Smooth muscle cell (in vitro differentiated cells): ENCODE measurements at regions not wholly inside any gene's neighbourhood (a gene's known extent, or its start where the extent isn't known, plus 50 kb on each side); places are given as distances from the start of the nearest gene placed in this dataset.

Source experiments
- DNase-seq: peaks from one replicate; lab custom pipeline; 2025; ENCODE audit not compliant: unreplicated experiment; lab: John Stamatoyannopoulos, UW
- H2AFZ ChIP-seq: fragments of 200-600 bp; sonication (generic); 2 replicates; pipeline ENCODE4 v1.6.0; 2016; ENCODE audit warnings: antibody characterized with exemption, low read depth, mild to moderate bottlenecking
- H3F3A ChIP-seq: fragments of 200-600 bp; sonication (generic); 2 replicates; pipeline ENCODE4 v1.6.0; 2017; ENCODE audit warnings: antibody characterized with exemption, low read depth
- H3K27ac ChIP-seq: fragments of 200-600 bp; sonication (generic); 2 replicates; pipeline ENCODE4 v1.5.1; 2016; ENCODE audit warnings: low read depth, mild to moderate bottlenecking
- H3K27me3 ChIP-seq: fragments of 200-600 bp; sonication (generic); 2 replicates; pipeline ENCODE4 v1.6.1; 2016; ENCODE audit warnings: low read depth, mild to moderate bottlenecking
- H3K36me3 ChIP-seq: fragments of 200-600 bp; sonication (generic); 2 replicates; pipeline ENCODE4 v1.5.1; 2016; ENCODE audit warnings: low read depth
- H3K4me1 ChIP-seq: fragments of 200-600 bp; sonication (generic); 2 replicates; pipeline ENCODE4 v1.5.1; 2016; ENCODE audit warnings: low read depth
- H3K4me2 ChIP-seq: fragments of 200-600 bp; sonication (generic); 2 replicates; pipeline ENCODE4 v1.6.0; 2016; ENCODE audit warnings: mild to moderate bottlenecking
- H3K4me3 ChIP-seq: fragments of 200-600 bp; sonication (generic); 2 replicates; pipeline ENCODE4 v1.5.1; 2016; ENCODE audit warnings: mild to moderate bottlenecking
- H3K79me2 ChIP-seq: fragments of 200-600 bp; sonication (generic); 2 replicates; pipeline ENCODE4 v1.6.0; 2016; ENCODE audit warnings: low read depth, mild to moderate bottlenecking
- H3K9ac ChIP-seq: fragments of 200-600 bp; sonication (generic); 2 replicates; pipeline ENCODE4 v1.6.0; 2016; ENCODE audit warnings: low read depth
- H3K9me3 ChIP-seq: fragments of 200-600 bp; sonication (generic); replicated peaks from 2 replicates; pipeline ENCODE4 v1.5.1; 2016; ENCODE audit warnings: low read depth
- H4K20me1 ChIP-seq: fragments of 200-600 bp; sonication (generic); 2 replicates; pipeline ENCODE4 v1.6.0; 2016; ENCODE audit warnings: low read depth
- WGBS: methylation state at CpG from one replicate; pipeline ENCODE4 v1.1.7; 2016; ENCODE audit warnings: low lambda C conversion rate; 5-methylcytosine and 5-hydroxymethylcytosine counted together
- TF ChIP-seq, protein P1 (sequence below): fragments of 200-600 bp; sonication (generic); IDR thresholded peaks from 2 replicates; pipeline ENCODE4 v1.5.1; 2017; ENCODE audit warnings: borderline replicate concordance, mild to moderate bottlenecking, antibody characterized with exemption; ENCODE audit not compliant: insufficient read depth, poor library complexity, severe bottlenecking

- Histone ChIP-seq H3K27ac (no peak overlapping the region), H4K20me1 (no peaks in the 10 kb centered on the region), H3F3A (no peaks in the 10 kb centered on the region), H3K4me3 (no peak overlapping the region), H3K27me3 (no peaks in the 10 kb centered on the region), H3K9me3 (no peaks in the 10 kb centered on the region), H3K4me2 (no peak overlapping the region), H3K9ac (no peak overlapping the region), H2AFZ (no peak overlapping the region), H3K79me2 (no peaks in the 10 kb centered on the region), H3K4me1 (no peaks in the 10 kb centered on the region), H3K36me3 (no peaks in the 10 kb centered on the region)
- TF ChIP-seq, protein P1, sequence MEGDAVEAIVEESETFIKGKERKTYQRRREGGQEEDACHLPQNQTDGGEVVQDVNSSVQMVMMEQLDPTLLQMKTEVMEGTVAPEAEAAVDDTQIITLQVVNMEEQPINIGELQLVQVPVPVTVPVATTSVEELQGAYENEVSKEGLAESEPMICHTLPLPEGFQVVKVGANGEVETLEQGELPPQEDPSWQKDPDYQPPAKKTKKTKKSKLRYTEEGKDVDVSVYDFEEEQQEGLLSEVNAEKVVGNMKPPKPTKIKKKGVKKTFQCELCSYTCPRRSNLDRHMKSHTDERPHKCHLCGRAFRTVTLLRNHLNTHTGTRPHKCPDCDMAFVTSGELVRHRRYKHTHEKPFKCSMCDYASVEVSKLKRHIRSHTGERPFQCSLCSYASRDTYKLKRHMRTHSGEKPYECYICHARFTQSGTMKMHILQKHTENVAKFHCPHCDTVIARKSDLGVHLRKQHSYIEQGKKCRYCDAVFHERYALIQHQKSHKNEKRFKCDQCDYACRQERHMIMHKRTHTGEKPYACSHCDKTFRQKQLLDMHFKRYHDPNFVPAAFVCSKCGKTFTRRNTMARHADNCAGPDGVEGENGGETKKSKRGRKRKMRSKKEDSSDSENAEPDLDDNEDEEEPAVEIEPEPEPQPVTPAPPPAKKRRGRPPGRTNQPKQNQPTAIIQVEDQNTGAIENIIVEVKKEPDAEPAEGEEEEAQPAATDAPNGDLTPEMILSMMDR = no peak
- 83% methylated on average over 2 of the region's 2 CpGs for WGBS
- DNase-seq = no peak
These were observed 1023.6 kb downstream of the VRK1 start for GRCh38 chr14:97820781-97821180.

GRCh38 chr14:97824218-97824617 lies 1027.0 kb downstream of the VRK1 start:
- H3K27me3 ChIP-seq = no peaks in the 10 kb centered on the region
- no peaks in the 10 kb centered on the region for H3K36me3 ChIP-seq
- H3K4me3 ChIP-seq = no peak overlapping the region
- H4K20me1 ChIP-seq = no peaks in the 10 kb centered on the region
- no peak for DNase-seq
- H3F3A ChIP-seq = no peaks in the 10 kb centered on the region
- H2AFZ ChIP-seq = no peak overlapping the region
- WGBS = 0% methylated on average over 1 of the region's 1 CpG
- no peak overlapping the region for H3K9ac ChIP-seq
- no peaks in the 10 kb centered on the region for H3K79me2 ChIP-seq
- H3K4me1 ChIP-seq = no peaks in the 10 kb centered on the region
- TF ChIP-seq, protein P1 = no peak
- no peak overlapping the region for H3K27ac ChIP-seq
- no peaks in the 10 kb centered on the region for H3K9me3 ChIP-seq
- no peak overlapping the region for H3K4me2 ChIP-seq

DNA sequence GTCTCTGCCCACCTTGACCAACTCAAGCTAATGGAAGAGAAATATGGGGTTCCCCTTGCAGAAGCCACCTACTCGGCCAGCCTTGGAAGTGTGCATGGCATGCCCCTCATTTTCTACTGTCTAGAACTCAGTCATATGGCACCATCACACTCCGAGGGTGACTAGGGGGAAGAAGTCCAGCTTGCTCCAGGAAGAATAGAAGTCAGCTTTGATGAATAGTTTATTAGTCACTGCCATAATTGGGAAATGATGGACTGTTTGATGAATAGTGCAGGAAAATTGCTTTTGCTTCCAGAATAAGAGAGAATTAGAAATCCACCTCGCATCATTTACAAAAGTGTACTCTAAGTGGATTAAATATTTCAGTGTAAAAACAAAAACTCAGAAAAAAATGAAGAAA lies 1030.6 kb downstream of the VRK1 start:
- H3K27me3 ChIP-seq = no peaks in the 10 kb centered on the region
- H2AFZ ChIP-seq = no peak overlapping the region
- H3K79me2 ChIP-seq = no peaks in the 10 kb centered on the region
- DNase-seq = no peak
- no peaks in the 10 kb centered on the region for H3F3A ChIP-seq
- no peaks in the 10 kb centered on the region for H3K9me3 ChIP-seq
- H3K36me3 ChIP-seq = no peaks in the 10 kb centered on the region
- no peak overlapping the region for H3K4me3 ChIP-seq
- H3K9ac ChIP-seq = no peak overlapping the region
- WGBS = 82% methylated on average over 3 of the region's 3 CpGs
- no peaks in the 10 kb centered on the region for H3K4me1 ChIP-seq
- H4K20me1 ChIP-seq = no peaks in the 10 kb centered on the region
- no peak overlapping the region for H3K4me2 ChIP-seq
- TF ChIP-seq, protein P1 = no peak
- H3K27ac ChIP-seq = no peak overlapping the region

DNA sequence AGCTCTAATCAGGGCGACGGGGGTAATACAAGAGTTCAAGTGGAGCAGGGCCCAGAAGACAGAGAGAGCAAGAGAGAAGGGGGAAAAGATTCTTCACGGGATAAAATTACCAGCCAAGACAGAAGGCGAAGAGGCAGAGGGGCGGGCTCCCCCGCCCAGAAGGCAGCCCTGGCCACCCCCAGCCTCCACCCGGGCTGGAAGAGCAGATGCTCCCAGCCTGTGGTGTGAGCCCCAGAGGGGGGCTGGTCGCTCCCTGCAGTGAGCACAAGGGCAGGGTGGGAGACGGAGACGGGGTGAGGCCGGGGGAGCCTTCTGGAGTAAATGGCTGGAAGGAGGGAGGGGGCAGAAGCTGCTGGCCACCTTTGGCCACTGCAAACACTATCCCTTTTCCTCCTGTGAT lies 1035.6 kb downstream of the VRK1 start:
- no peaks in the 10 kb centered on the region for H3K9me3 ChIP-seq
- no peaks in the 10 kb centered on the region for H3F3A ChIP-seq
- H3K27me3 ChIP-seq = no peaks in the 10 kb centered on the region
- no peaks in the 10 kb centered on the region for H3K79me2 ChIP-seq
- no peaks in the 10 kb centered on the region for H4K20me1 ChIP-seq
- H3K9ac ChIP-seq = no peak overlapping the region
- no peak overlapping the region for H2AFZ ChIP-seq
- no peak for DNase-seq
- H3K27ac ChIP-seq = no peak overlapping the region
- H3K4me3 ChIP-seq = no peak overlapping the region
- no peaks in the 10 kb centered on the region for H3K4me1 ChIP-seq
- TF ChIP-seq, protein P1 = no peak
- 82% methylated on average over 10 of the region's 11 CpGs for WGBS
- no peak overlapping the region for H3K4me2 ChIP-seq
- no peaks in the 10 kb centered on the region for H3K36me3 ChIP-seq
